Thyroid gland (tissue), 4 donors: ENCODE measurements at regions not wholly inside any gene's neighbourhood (a gene's known extent, or its start where the extent isn't known, plus 50 kb on each side); places are given as distances from the start of the nearest gene placed in this dataset.

ENCODE experiments used
- CTCF ChIP-seq, 6 experiments: fragments of 200-600 bp in 3 of 6; fragments of 450-650 bp in 3 of 6; sonication (generic) in 3 of 6; IDR thresholded peaks; one replicate each; pipeline ENCODE4 v1.5.1; 2016 to 2019; ENCODE audit warnings: antibody characterized with exemption in 6 of 6, mild to moderate bottlenecking in 2 of 6, inconsistent platforms in 1 of 6, moderate library complexity in 1 of 6
- POLR2A ChIP-seq, 2 donors: fragments of 450-650 bp; IDR thresholded peaks; one replicate each; pipeline ENCODE4 v1.6.1; 2017; ENCODE audit warnings: antibody characterized with exemption in 2 of 2, mild to moderate bottlenecking in 2 of 2, moderate library complexity in 1 of 2

GRCh38 chr9:12274577-12274976 is 418.6 kb upstream of the TYRP1 start:
- TF ChIP-seq CTCF (IDR thresholded peaks at IDR 0.05) = no peak
- no peak for TF ChIP-seq POLR2A (IDR thresholded peaks at IDR 0.05)
